ENCODE measurements at regions not wholly inside any gene's neighbourhood (a gene's known extent, or its start where the extent isn't known, plus 50 kb on each side); places are given as distances from the start of the nearest gene placed in this dataset.

GRCh38 chr2:151182396-151182795, 79.3 kb downstream of the RBM43 start:
- Mint-ChIP-seq H3K4me3 (no peak overlapping the region), H3K27ac (no peak overlapping the region), H3K27me3 (ENCODE audit: low read depth) (no peaks in the 10 kb centered on the region), H3K36me3 (no peaks in the 10 kb centered on the region; the same call in 1 of the 2 replicates), H3K9me3 (no peaks in the 10 kb centered on the region), H3K4me1 (peaks cover 23% of the 10 kb centered on the region)
- CTCF ChIA-PET = interaction anchor here (2.9 kb wide), 1 partner anchor 57 kb away, joined by 15 read pairs; no protein-coding TSS in a partner anchor
- DNase-seq (ENCODE audit: low spot score) (no peak), ATAC-seq (no peak)
- TF ChIP-seq ZMAT4 (CRISPR knock-in tag; IDR thresholded peaks at IDR 0.05) = no peak
- no peak for TF ChIP-seq OVOL2 (CRISPR knock-in tag; IDR thresholded peaks at IDR 0.05; ENCODE audit: borderline replicate concordance)
- TF ChIP-seq ATF6 (CRISPR knock-in tag; IDR thresholded peaks at IDR 0.05) = no peak
- no peak for TF ChIP-seq FOXK1 (CRISPR knock-in tag; IDR thresholded peaks at IDR 0.05)
- no peak for TF ChIP-seq ZNF121 (CRISPR knock-in tag; IDR thresholded peaks at IDR 0.05)
- TF ChIP-seq NR2C2 (CRISPR knock-in tag; IDR thresholded peaks at IDR 0.05) = no peak
- no peak for TF ChIP-seq ZNF232 (CRISPR knock-in tag; IDR thresholded peaks at IDR 0.05)
- no peak for TF ChIP-seq RELA (CRISPR knock-in tag; IDR thresholded peaks at IDR 0.05; ENCODE audit: borderline replicate concordance)
- no peak for TF ChIP-seq MXD4 (CRISPR knock-in tag; IDR thresholded peaks at IDR 0.05; ENCODE audit: borderline replicate concordance)
- TF ChIP-seq SMAD3 (CRISPR knock-in tag; IDR thresholded peaks at IDR 0.05; ENCODE audit: borderline replicate concordance) = no peak
- TF ChIP-seq FOXP1 (CRISPR knock-in tag; IDR thresholded peaks at IDR 0.05; ENCODE audit: borderline replicate concordance) = no peak
- TF ChIP-seq E2F1 (CRISPR knock-in tag; IDR thresholded peaks at IDR 0.05) = no peak
- TF ChIP-seq NFYB (CRISPR knock-in tag; conservative IDR thresholded peaks at IDR 0.05; ENCODE audit: low read depth) = no peak
- TF ChIP-seq KAT7 (CRISPR knock-in tag; IDR thresholded peaks at IDR 0.05; ENCODE audit: borderline replicate concordance) = no peak
- no peak for TF ChIP-seq ZNF425 (CRISPR knock-in tag; conservative IDR thresholded peaks at IDR 0.05)
- TF ChIP-seq USF2 (CRISPR knock-in tag; IDR thresholded peaks at IDR 0.05) = no peak
- no peak for TF ChIP-seq ZNF138 (CRISPR knock-in tag; conservative IDR thresholded peaks at IDR 0.05)
- no peak for TF ChIP-seq ZNF263 (CRISPR knock-in tag; IDR thresholded peaks at IDR 0.05; ENCODE audit: low read depth)
- no peak for TF ChIP-seq FOXP4 (CRISPR knock-in tag; IDR thresholded peaks at IDR 0.05)
- POLR2A ChIA-PET = no interaction called here

Data from WTC11 (cell line).